HG02763 (cell line): ENCODE measurements at regions not wholly inside any gene's neighbourhood (a gene's known extent, or its start where the extent isn't known, plus 50 kb on each side); places are given as distances from the start of the nearest gene placed in this dataset.
"Not testable (repeated sequence)": the region's sequence is repeated elsewhere in the genome, so short reads cannot be mapped to it uniquely, and the experiment has no call there.

Experiments used
- ATAC-seq: cut with Tn5 transposase; IDR thresholded peaks from one replicate; pipeline ENCODE4 v1.9.1; 2021; ENCODE audit warnings: mild to moderate bottlenecking, moderate library complexity; ENCODE audit not compliant: unreplicated experiment

DNA sequence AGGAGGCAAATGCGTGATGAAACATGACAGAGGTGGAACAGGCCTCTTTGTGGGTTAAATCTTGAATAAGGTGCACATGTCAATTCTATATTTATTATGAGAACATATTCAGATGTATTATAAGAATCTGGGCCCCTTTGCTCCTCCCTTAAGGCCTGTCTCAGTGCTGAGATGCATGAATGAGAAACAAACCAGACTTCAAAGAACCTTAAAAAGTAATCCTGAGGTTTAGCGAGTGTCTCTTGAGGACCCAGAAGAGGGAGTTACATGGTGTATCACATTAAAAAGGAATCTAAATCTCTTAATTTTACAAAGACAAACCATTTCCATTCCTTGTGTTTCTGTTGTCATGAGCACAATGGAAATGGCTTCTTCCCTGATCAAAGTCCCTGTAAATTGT lies 170.9 kb upstream of the TBC1D5 start:
- ATAC-seq, result no peak

DNA sequence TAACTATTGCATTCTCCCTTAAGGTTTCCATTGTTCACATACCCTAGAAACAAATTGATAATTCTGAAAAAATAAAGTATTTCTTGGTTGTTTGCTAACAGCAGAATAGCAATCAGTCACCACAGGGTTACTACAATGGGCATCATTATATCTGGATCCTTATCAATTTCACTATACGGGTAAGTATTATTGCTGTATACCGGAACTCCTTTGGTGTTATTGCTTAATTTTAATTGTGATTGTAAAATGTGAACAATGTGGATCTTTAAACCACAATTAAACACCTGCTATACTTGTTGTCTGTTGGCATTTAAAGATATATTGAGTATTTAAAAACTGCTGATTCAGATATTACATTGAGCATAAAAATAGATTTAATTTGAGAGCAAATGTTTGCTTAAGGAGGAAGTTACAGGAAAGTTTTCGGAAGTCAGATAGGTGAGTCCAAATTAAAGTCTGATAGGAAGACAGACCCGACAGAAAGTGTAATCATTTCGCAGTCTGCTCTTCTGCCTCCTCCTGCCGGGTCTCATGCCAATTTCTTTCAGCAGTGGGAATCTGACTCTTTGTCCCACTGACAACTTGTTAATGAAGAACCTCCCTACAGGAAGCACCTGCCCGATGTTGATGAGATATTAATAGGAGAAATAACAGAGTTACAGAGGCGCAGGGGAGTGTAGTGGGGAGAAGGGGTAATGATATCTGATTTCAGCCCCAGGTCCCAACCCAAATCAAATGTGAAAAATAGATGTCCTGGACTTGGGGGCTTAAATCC lies 169.7 kb upstream of the TBC1D5 start:
- no peak for ATAC-seq

DNA sequence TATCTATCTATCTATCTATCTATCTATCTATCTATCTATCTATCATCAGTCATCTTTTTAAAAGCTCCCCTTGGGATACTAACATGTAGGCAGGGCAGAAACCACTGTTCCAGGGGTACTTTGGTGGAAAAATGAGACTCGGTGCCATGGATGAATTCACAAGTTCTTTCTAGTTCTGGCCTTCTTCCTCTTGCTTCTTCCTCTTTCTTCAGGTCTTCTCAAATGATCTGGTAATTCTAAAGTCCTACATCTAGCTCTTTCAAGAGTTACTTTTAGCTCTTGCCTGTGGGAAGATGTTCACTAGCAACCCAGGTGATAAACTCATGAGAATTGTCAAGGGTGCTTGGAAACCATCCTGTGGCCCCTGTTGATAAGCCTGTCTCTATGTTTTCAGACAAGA lies 168.5 kb upstream of the TBC1D5 start:
- ATAC-seq, result no peak

DNA sequence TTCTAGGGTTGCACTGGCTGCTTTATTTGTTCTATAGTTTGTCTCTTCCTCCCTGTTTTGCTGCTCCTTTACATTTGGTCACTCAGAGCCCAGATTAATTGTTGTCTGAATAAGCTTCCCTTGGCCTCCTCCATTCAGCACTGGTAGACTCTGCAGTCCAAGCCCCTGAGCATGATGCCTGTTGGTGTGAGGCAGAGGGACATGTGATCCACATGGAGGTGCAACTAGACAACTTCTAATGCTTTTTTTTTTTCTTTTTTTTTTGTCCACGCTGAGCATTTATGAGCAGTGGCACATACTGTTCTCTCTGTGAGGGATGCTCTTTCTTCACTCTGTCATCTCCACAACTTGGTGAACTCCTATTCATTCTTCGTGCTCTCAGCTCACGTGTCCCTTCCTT lies 167.3 kb upstream of the TBC1D5 start:
- no peak for ATAC-seq

DNA sequence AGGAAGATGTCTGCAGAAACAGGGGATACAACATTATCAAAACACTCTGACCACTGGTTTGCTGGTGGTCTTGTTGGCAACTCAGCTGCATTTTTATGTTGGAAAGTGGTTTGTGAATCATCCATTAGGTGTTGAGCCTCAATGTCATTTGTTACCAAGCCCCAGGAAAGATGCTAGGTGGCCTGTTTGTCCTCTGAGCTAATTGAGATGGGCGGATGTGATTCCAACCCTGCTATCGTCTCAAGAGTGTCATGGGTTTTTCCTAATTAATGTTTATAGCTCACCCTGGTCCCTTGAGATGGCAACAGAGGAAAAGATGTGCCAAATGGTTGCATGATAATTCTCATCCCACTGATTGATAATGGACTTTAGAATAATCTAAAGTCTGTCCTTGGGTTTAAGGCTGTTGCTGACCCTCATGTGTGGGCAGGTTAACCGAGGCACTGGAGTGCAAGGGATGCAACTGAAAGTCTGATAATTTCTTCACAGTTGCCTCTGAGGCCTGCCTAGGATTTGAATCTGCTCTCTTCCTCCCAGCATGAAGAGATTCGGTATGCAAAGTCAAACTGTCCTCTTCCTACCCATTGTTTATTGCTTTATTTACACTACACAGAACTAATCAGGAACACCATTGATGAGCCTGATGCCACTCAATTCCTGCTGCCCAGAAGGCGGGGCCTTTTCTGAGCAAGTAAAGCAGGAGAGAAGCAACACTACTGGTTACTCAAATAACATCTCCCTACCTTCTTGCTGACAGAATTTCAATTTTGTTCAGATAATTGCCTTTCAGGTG lies 166.2 kb upstream of the TBC1D5 start:
- no peak for ATAC-seq

DNA sequence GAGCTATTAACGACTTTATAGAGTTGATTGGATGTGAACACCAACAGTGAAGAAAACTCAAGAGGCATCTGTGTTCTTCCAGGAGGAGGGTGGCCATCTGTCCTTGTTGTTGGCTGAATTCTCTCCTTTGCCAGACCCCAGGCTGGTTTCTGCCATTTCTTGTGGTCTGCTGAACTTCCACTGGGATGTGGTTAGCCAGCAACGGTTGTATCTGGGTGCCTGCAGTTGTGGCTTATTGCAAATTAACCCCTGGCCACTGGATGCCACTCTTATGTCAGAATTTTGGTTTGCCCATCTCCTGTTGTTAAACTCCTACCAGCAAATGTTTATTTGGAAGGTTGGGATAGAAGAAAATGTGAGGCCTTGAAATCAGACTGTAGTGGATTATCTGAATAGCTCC lies 163.6 kb upstream of the TBC1D5 start:
- ATAC-seq, result no peak

DNA sequence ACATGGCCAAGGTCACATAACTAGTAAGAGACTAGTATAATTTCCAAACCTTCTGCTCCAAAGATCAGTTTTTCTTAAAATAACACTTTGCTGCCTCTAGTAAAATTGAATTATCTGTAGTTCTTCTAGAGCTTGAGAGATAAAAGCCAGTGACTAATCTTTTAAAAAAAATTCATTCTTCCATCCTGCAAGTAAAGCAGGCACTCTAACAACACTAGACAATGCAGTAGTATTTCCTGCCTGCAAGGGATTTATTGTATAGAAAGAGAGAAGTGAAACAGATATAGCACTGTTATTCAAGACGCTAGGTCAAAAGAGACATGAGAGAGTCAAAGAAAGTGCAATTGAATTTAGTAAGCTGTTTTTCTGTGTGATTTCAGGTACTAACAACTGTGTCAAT lies 159.5 kb upstream of the TBC1D5 start:
- ATAC-seq, result no peak

DNA sequence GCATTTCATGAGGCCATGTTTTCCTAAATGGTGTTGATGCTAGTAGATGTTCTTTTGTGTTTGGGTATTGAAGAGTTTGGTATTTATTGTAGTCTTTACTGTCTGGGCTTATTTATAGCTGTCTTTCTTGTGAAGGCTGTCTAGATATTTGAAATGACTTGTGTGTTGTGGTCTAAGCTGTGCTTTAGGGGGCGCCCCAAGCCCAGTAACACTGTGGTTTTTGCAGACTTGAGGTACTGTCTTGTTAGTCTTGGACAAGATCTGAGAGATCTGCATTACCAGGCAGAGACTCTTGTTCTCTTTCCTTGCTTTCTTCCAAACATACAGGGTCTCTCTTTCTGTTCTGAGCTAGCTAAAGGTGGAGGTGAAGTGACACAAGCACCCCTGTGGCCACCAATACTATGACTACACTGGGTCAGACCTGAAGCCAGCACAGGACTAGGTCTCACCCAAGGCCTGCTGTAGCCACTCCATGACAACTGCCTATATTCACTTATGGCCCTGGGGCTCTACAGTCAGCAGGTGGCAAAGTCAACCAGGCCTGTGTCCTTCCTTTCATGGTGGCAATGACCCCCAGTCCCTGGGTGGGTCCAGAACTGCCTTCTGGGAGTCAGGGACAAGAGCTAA lies 152.1 kb upstream of the TBC1D5 start:
- ATAC-seq, result no peak

DNA sequence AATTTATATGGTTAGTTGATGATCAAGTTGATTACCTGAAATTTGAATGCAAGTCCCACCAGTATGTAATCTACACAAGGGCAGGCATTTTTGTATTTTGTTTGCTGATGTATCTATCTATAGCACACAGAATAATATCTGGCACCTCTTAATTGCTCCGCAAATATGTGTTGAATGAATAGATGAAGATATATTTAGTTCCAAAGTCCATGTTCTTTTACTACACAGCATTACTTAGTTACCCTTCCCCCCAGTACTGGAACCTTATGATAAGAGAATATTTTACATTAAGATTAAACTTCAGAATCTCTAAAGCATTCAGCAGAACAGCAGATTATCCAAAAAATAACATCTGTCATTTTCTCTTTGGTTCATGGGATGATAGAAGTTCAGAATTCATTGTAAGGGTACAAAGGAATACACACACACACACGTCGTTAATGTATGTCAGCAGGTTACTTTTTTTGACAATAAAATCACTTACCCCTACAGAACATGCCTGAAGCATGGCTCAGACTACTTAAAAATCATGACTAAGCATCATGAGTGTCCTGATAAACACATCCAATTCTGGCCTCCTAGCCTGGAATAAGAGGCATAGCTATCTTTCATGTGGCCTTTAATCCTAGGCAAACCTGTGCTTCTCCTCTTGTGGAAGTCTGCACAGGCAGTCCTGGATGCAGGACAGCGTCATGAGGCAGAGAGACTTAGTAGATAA lies 148.9 kb upstream of the TBC1D5 start:
- ATAC-seq, result no peak

DNA sequence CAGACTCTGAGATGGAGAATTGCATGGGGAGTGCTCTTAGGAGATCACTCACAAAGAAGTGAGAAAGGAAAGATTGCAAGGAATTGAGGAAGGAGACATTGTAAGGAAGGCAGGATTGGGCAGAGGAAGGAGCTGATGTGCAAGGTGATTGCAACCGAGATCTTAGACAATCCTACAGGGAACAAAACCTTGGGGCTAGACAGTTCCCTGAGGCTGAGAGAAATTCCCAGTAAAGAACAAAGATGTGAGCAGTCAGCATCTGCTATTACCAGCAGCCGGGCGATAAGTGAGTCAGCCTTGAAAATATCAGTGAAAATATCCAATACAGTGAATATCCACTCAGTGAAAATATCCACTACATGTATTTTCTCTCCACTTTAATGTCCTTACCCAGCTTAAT lies 143.6 kb upstream of the TBC1D5 start:
- ATAC-seq, result no peak

DNA sequence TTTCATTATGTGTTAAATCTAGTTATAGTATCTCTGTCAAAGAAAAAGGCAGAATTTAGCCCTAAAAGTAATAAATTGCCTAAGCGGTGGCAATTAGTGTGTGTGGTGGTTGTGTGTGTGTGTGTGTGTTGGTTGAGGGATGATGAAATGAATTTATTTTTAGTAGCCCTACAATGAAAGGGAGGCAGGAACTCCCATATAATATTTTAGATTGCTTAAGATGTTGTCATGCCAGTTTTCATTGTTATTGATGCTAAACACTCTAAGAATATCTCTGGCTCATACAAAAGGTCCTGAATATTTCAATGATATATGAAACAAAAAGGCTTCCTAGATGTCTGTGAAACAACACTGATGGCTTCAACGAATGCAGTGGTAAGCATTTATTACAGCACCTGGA lies 140.6 kb upstream of the TBC1D5 start:
- ATAC-seq, result no peak

DNA sequence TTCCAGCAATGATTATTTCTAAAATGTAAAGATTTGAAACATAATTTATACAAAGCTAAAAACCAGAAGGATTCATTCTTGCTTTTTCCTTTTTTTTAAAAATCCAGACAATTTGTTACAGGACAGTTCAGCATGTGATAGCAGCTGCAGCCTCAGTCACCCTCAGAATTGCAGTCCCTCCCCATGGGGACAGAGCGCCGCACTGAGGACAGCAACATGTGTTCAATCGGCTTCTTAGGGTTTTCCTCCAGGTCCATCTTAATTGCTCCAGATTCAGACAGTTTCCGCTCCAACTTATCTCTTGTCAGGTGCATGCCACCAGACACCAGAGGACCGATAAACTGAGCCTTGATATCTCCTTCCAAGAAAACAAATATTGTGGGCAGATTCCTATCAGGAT lies 134.9 kb upstream of the TBC1D5 start:
- ATAC-seq, result no peak

DNA sequence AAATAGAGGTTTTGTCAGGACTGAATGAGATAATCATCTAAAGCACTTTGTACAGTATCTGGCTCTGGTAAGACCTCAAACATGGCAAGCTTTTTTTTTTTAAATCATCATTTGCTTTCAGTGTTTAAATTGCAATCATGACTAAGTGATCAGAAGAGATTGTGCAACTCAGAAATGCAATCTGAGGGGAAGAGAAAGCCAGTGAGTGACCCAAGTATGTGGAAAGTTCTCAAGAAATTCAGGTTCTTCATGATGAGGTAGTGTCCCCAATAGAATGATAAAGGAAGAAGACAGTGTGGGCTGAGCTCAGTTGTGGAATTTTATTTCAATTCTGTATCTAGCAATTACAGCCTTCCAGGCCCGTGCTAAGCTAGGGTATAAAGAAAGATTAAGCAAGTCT lies 132.2 kb upstream of the TBC1D5 start:
- no peak for ATAC-seq

DNA sequence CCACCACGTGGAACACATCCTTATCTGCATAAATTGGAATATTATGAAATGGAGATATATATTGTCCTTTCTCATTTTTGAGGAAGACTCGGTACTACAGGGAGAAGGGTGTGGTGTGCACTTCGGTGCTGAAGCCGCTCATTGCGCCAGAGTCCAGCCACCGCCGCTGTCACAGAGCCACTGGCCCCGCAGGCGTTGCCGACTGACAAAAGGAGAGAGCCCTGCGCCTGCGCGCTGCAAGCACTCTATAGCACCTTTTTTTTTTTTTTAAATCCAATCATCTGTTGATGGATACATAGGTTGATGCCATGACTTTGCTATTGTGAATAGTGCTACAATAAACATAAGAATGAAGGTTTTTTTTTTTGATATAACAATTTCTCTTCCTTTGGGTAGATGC lies 130.0 kb upstream of the TBC1D5 start:
- ATAC-seq, result no peak

DNA sequence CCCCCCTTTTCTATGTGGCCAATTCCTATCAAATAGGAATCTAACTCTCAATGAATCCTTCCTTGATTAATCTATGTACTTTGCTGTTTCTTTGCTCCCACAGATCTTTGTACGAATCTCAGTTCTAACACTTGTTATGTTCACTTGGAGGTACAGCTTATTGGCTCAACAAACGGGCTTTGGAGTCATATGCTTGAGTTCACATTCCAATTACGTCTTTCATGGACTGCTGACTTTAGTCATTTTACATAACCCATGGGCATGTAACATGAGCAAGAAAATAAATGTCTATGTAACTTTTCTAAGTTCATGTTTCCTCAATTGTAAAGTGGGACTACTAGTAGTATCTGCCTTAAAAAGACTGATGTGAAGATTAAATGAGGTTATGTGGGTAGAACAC lies 123.2 kb upstream of the TBC1D5 start:
- no peak for ATAC-seq

DNA sequence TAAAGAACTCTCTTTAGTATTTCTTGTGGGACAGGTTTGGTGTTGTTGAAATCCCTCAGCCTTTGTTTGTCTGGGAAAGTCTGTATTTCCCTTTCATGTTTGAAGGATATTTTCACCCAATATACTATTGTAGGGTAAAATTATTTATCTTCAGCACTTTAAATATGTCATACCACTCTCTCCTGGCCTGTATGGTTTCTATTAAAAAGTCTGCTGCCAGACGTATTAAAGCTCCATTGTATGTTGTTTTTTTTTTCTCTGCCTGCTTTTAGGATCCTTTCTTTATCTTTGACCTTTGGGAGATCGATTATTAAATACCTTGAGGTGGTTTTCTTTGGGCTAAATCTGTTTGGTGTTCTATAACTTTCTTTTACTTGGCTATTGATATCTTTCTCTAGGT lies 119.0 kb upstream of the TBC1D5 start:
- ATAC-seq, result no peak

DNA sequence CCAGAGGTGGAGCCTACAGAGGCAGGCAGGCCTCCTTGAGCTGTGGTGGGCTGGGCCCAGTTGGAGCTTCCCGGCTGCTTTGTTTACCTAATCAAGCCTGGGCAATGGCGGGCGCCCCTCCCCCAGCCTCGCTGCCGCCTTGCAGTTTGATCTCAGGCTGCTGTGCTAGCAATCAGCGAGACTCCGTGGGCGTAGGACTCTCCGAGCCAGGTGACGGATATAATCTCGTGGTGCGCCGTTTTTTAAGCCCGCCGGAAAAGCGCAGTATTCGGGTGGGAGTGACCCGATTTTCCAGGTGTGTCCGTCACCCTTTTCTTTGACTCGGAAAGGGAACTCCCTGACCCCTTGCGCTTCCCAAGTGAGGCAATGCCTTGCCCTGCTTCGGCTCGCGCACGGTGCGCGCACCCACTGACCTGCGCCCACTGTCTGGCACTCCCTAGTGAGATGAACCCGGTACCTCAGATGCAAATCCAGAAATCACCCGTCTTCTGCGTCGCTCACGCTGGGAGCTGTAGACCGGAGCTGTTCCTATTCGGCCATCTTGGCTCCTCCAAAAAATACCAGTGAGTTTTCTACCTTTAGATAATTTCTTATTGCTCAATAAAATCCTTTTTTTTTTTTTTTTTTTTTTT lies 118.5 kb upstream of the TBC1D5 start:
- ATAC-seq, result not testable (repeated sequence)

DNA sequence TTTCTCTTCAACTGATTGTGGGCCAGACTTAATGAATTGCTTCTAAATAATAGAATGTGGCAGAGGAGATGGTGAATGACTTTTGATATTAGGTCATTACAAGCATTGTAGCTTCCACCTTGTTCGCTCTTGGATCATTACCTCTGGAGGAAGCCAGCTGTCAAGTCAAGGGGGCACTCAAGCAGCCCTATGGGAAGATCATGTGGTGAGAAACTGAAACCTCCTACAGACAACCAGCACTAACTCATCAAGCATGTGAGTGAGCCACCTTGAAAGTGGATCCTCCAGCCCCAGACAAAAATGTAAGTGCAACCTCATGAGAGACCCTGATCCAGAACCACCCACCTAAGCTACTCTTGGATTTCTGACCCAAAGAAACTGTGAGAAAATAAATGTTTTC lies 109.8 kb upstream of the TBC1D5 start:
- peak; percentile 76 for ATAC-seq

DNA sequence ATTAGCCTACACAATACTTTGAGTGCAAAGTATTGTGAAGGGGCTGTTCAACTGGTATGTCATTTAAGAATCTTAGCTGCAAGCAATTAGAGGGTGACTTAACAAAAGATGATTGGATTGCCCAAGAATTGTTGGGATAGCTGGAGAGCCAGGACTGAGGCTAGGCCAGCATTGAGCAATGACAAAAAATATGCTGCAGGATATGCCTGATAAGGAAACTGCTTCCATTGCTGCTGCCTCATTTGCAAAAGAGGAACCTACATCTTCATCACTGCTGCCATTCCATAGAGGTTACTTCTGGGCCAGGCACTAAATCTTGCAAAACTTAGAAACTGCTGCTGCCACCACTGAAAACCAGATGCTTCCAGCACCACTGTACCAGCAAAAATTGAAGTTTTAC lies 108.0 kb upstream of the TBC1D5 start:
- no peak for ATAC-seq

DNA sequence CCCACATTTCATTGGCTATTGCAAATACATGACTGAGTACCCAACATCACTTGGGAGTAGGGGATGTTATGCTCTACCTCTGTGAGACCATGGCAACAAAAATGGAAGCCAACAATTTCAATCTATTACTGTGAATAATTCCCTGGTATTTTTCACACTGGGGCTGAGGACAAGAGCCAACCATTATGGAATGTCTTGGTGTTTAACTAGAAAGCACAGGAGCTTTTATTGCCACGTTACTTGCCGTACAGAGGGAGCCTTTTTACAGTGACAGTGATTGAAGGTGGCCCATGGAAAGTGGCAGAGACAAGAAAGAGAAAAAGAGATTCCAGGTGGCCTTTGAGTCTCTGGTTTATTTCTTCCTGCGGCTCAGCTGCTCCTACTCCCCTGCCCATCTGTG lies 105.7 kb upstream of the TBC1D5 start:
- ATAC-seq, result no peak

DNA sequence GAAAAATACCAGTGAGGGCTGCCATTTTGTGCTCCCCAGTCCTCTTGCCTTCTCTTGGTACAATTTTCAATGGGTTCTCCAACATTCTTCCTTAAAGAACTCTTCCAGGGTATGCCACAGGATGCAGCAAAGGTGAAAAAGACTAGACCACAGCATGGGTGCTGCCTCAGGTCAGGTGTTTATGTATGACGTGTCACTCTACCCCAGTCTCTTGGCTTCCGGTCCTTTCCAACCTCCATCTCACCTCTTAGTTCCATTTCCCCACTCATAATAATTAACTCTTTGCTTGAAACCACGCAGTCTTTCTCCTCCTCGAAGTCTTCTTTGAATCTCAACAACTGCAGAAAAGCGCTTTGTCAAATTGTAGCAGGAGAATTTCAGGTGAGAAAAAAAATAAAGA lies 104.7 kb upstream of the TBC1D5 start:
- peak; percentile 48 for ATAC-seq
